ENCODE measurements at regions not wholly inside any gene's neighbourhood (a gene's known extent, or its start where the extent isn't known, plus 50 kb on each side); places are given as distances from the start of the nearest gene placed in this dataset.

- DNase-seq (no peak), FAIRE-seq (no peak)
- no peaks in the 10 kb centered on the region for H3K4me1 ChIP-seq (ENCODE audit: control insufficient read depth in 2 of 3, insufficient read depth in 2 of 3, low read depth in 1 of 3, low read length in 3 of 3)
- intact Hi-C loops (cut with DNase I) = no loop called here
- H3K9me3 ChIP-seq (ENCODE audit: control insufficient read depth in 2 of 3, insufficient read depth in 1 of 3, low read length in 3 of 3) = peaks cover 0 to 10% (median 0%) of the 10 kb centered on the region in 3 donors
- H3K27ac ChIP-seq (ENCODE audit: low read depth in 2 of 2, low read length in 2 of 2) = no peak overlapping the region
- H3K4me3 ChIP-seq (ENCODE audit: low read length in 3 of 3) = no peak overlapping the region
- no peak for TF ChIP-seq CTCF (IDR thresholded peaks at IDR 0.05; ENCODE audit: borderline replicate concordance, extremely low read depth, insufficient read depth)
- H3K9ac ChIP-seq (ENCODE audit: low read length in 3 of 3) = no peak overlapping the region
- H3K27me3 ChIP-seq (ENCODE audit: control insufficient read depth, insufficient read depth, low read length) = no peaks in the 10 kb centered on the region
- H3K36me3 ChIP-seq (ENCODE audit: control insufficient read depth in 2 of 3, insufficient read depth in 3 of 3, low read length in 3 of 3) = no peaks in the 10 kb centered on the region
Measured at GRCh38 chr22:23001463-23001862, 68.9 kb upstream of the GNAZ start.

GRCh38 chr22:23002612-23003180 lies 67.6 kb upstream of the GNAZ start:
- Histone ChIP-seq H3K36me3 (ENCODE audit: control insufficient read depth in 2 of 3, insufficient read depth in 3 of 3, low read length in 3 of 3) (no peaks in the 10 kb centered on the region), H3K4me1 (ENCODE audit: control insufficient read depth in 2 of 3, insufficient read depth in 2 of 3, low read depth in 1 of 3, low read length in 3 of 3) (no peaks in the 10 kb centered on the region), H3K4me3 (ENCODE audit: low read length in 3 of 3) (no peak overlapping the region), H3K27me3 (ENCODE audit: control insufficient read depth, insufficient read depth, low read length) (no peaks in the 10 kb centered on the region), H3K9ac (ENCODE audit: low read length in 3 of 3) (no peak overlapping the region), H3K9me3 (ENCODE audit: control insufficient read depth in 2 of 3, insufficient read depth in 1 of 3, low read length in 3 of 3) (peaks cover 0 to 1% (median 0%) of the 10 kb centered on the region in 3 donors), H3K27ac (ENCODE audit: low read depth in 2 of 2, low read length in 2 of 2) (no peak overlapping the region)
- no peak for DNase-seq
- intact Hi-C loops (cut with DNase I) = no loop called here
- no peak for TF ChIP-seq CTCF (IDR thresholded peaks at IDR 0.05; ENCODE audit: borderline replicate concordance, extremely low read depth, insufficient read depth)
- FAIRE-seq = no peak

- intact Hi-C loops (cut with DNase I) = no loop called here
- Histone ChIP-seq H3K27ac (ENCODE audit: low read depth in 2 of 2, low read length in 2 of 2) (no peak overlapping the region), H3K4me3 (ENCODE audit: low read length in 3 of 3) (no peak overlapping the region), H3K36me3 (ENCODE audit: control insufficient read depth in 2 of 3, insufficient read depth in 3 of 3, low read length in 3 of 3) (no peaks in the 10 kb centered on the region), H3K9me3 (ENCODE audit: control insufficient read depth in 2 of 3, insufficient read depth in 1 of 3, low read length in 3 of 3) (no peaks in the 10 kb centered on the region), H3K4me1 (ENCODE audit: control insufficient read depth in 2 of 3, insufficient read depth in 2 of 3, low read depth in 1 of 3, low read length in 3 of 3) (no peaks in the 10 kb centered on the region), H3K9ac (ENCODE audit: low read length in 3 of 3) (no peak overlapping the region), H3K27me3 (ENCODE audit: control insufficient read depth, insufficient read depth, low read length) (no peaks in the 10 kb centered on the region)
- no peak for FAIRE-seq
- DNase-seq = no peak
- TF ChIP-seq CTCF (IDR thresholded peaks at IDR 0.05; ENCODE audit: borderline replicate concordance, extremely low read depth, insufficient read depth) = no peak
Measured at GRCh38 chr22:23007823-23008222, 62.5 kb upstream of the GNAZ start.

GRCh38 chr22:23008896-23009295 lies 61.4 kb upstream of the GNAZ start:
- FAIRE-seq = no peak
- Histone ChIP-seq H3K36me3 (ENCODE audit: control insufficient read depth in 2 of 3, insufficient read depth in 3 of 3, low read length in 3 of 3) (no peaks in the 10 kb centered on the region), H3K4me3 (ENCODE audit: low read length in 3 of 3) (no peak overlapping the region), H3K9me3 (ENCODE audit: control insufficient read depth in 2 of 3, insufficient read depth in 1 of 3, low read length in 3 of 3) (no peaks in the 10 kb centered on the region), H3K4me1 (ENCODE audit: control insufficient read depth in 2 of 3, insufficient read depth in 2 of 3, low read depth in 1 of 3, low read length in 3 of 3) (no peaks in the 10 kb centered on the region), H3K27ac (ENCODE audit: low read depth in 2 of 2, low read length in 2 of 2) (peak overlapping the region in 1 of 2 donors; percentile 37), H3K27me3 (ENCODE audit: control insufficient read depth, insufficient read depth, low read length) (no peaks in the 10 kb centered on the region), H3K9ac (ENCODE audit: low read length in 3 of 3) (no peak overlapping the region)
- peak in 2 of 5 donors; percentile 23 to 25 for DNase-seq
- intact Hi-C loops (cut with DNase I) = no loop called here
- no peak for TF ChIP-seq CTCF (IDR thresholded peaks at IDR 0.05; ENCODE audit: borderline replicate concordance, extremely low read depth, insufficient read depth)

Measured in kidney (tissue), 13 donors.